Activated B cell treated with CpG ODN at 0.5 μM for 24 hours (primary cell): ENCODE measurements at regions not wholly inside any gene's neighbourhood (a gene's known extent, or its start where the extent isn't known, plus 50 kb on each side); places are given as distances from the start of the nearest gene placed in this dataset.

ENCODE experiments used
- ATAC-seq: fragments of 200-7000 bp; cut with Tn5 transposase; one replicate; pipeline ENCODE4 v1.10.0; 2021; ENCODE audit warnings: low read depth, mild to moderate bottlenecking, moderate library complexity
- CTCF ChIA-PET: fragments of 350-600 bp; sonication (Branson Sonifier 250); formaldehyde crosslinking; loops from one replicate; lab custom pipeline; 2021; ENCODE audit warnings: antibody characterized with exemption; lab: Charles Lee
- POLR2A ChIA-PET: fragments of 350-600 bp; sonication (Branson Sonifier 250); formaldehyde crosslinking; loops from one replicate; lab custom pipeline; 2021; ENCODE audit warnings: antibody characterized with exemption; lab: Charles Lee
- DNase-seq: peaks from one replicate; pipeline ENCODE4 v3.0.0; 2022
- H3K27ac Mint-ChIP-seq: one replicate; pipeline ENCODE4 v1.8.0; 2020; ENCODE audit warnings: mixed read lengths
- H3K27me3 Mint-ChIP-seq: one replicate; pipeline ENCODE4 v1.8.0; 2021; ENCODE audit warnings: mixed read lengths
- H3K36me3 Mint-ChIP-seq: one replicate; pipeline ENCODE4 v1.8.0; 2021; ENCODE audit warnings: low read depth, mixed read lengths
- H3K4me1 Mint-ChIP-seq: one replicate; pipeline ENCODE4 v1.8.0; 2021; ENCODE audit warnings: mixed read lengths
- H3K4me3 Mint-ChIP-seq: one replicate; pipeline ENCODE4 v1.8.0; 2020; ENCODE audit warnings: mild to moderate bottlenecking, mixed read lengths
- H3K9me3 Mint-ChIP-seq: one replicate; pipeline ENCODE4 v1.8.0; 2020; ENCODE audit warnings: mixed read lengths
- CTCF ChIP-seq: fragments of 200-600 bp; IDR thresholded peaks from one replicate; pipeline ENCODE4 v1.8.0; 2022; ENCODE audit warnings: antibody characterized with exemption, mild to moderate bottlenecking
- intact Hi-C: fragments of 100-400 bp; cut with micrococcal nuclease; formaldehyde crosslinking; loops from one replicate; pipeline ENCODE4 v1.15.1; 2024

- no peak for TF ChIP-seq CTCF
- POLR2A ChIA-PET, result no interaction called here
- ATAC-seq (no peak), DNase-seq (no peak)
- no peaks in the 10 kb centered on the region for H3K36me3 Mint-ChIP-seq
- H3K27ac Mint-ChIP-seq, result no peak overlapping the region
- intact Hi-C loops, result no loop called here
- CTCF ChIA-PET, result no interaction called here
- H3K4me3 Mint-ChIP-seq, result no peak overlapping the region
- H3K4me1 Mint-ChIP-seq, result no peaks in the 10 kb centered on the region
- H3K27me3 Mint-ChIP-seq, result no peaks in the 10 kb centered on the region
- no peaks in the 10 kb centered on the region for H3K9me3 Mint-ChIP-seq
These were observed 420.3 kb upstream of the PRICKLE1 start for GRCh38 chr12:43009846-43010240.

- POLR2A ChIA-PET, result no interaction called here
These were observed 419.7 kb upstream of the PRICKLE1 start for GRCh38 chr12:43008953-43009845.

GRCh38 chr12:43004908-43005307 is 415.4 kb upstream of the PRICKLE1 start:
- POLR2A ChIA-PET, result no interaction called here
- TF ChIP-seq CTCF, result no peak
- Mint-ChIP-seq H3K4me1 (no peaks in the 10 kb centered on the region), H3K4me3 (no peak overlapping the region), H3K27me3 (no peaks in the 10 kb centered on the region), H3K9me3 (no peaks in the 10 kb centered on the region), H3K27ac (no peak overlapping the region), H3K36me3 (no peaks in the 10 kb centered on the region)
- DNase-seq (no peak), ATAC-seq (no peak)
- intact Hi-C loops, result no loop called here
- CTCF ChIA-PET, result no interaction called here

More at GRCh38 chr12:43008953-43009845, 419.7 kb upstream of the PRICKLE1 start:
- DNase-seq (no peak), ATAC-seq (no peak)
- Mint-ChIP-seq H3K27ac (no peak overlapping the region), H3K27me3 (no peaks in the 10 kb centered on the region), H3K4me3 (no peak overlapping the region), H3K4me1 (no peaks in the 10 kb centered on the region), H3K36me3 (no peaks in the 10 kb centered on the region), H3K9me3 (no peaks in the 10 kb centered on the region)
- intact Hi-C loops, result no loop called here
- CTCF ChIA-PET, result no interaction called here
- TF ChIP-seq CTCF, result no peak

- POLR2A ChIA-PET, result no interaction called here
These were observed 414.6 kb upstream of the PRICKLE1 start for GRCh38 chr12:43004141-43004540.

More at GRCh38 chr12:43004141-43004540, 414.6 kb upstream of the PRICKLE1 start:
- TF ChIP-seq CTCF, result no peak
- intact Hi-C loops, result no loop called here
- H3K27ac Mint-ChIP-seq, result no peak overlapping the region
- CTCF ChIA-PET, result no interaction called here
- H3K9me3 Mint-ChIP-seq, result no peaks in the 10 kb centered on the region
- H3K27me3 Mint-ChIP-seq, result no peaks in the 10 kb centered on the region
- H3K36me3 Mint-ChIP-seq, result no peaks in the 10 kb centered on the region
- H3K4me3 Mint-ChIP-seq, result no peak overlapping the region
- H3K4me1 Mint-ChIP-seq, result no peaks in the 10 kb centered on the region
- ATAC-seq (no peak), DNase-seq (no peak)
